ENCODE measurements at regions not wholly inside any gene's neighbourhood (a gene's known extent, or its start where the extent isn't known, plus 50 kb on each side); places are given as distances from the start of the nearest gene placed in this dataset.
A peak's percentile ranks its signal among the peaks of the same experiment; 100 is the strongest.

- no peak for TF ChIP-seq USF1 (IDR thresholded peaks at IDR 0.05)
- peak; percentile 10; the same call in 1 of the 2 replicates for TF ChIP-seq RAD21 (IDR thresholded peaks at IDR 0.05; ENCODE audit: low read depth)
- TF ChIP-seq REST (IDR thresholded peaks at IDR 0.05; ENCODE audit: low read depth) = no peak
- no peak for TF ChIP-seq NFIC (IDR thresholded peaks at IDR 0.05)
- TF ChIP-seq TEAD4 (IDR thresholded peaks at IDR 0.05) = no peak
- no peak for TF ChIP-seq CEBPB (IDR thresholded peaks at IDR 0.05)
- TF ChIP-seq CREB1 (IDR thresholded peaks at IDR 0.05; ENCODE audit: low read depth) = no peak
- TF ChIP-seq ZBTB7A (IDR thresholded peaks at IDR 0.05; ENCODE audit: low read depth) = no peak
- TF ChIP-seq MAX (IDR thresholded peaks at IDR 0.05) = no peak
- TF ChIP-seq EGR1 (IDR thresholded peaks at IDR 0.05) = no peak
- no peak for TF ChIP-seq TAF1 (IDR thresholded peaks at IDR 0.05; ENCODE audit: low read depth)
- TF ChIP-seq YY1 (IDR thresholded peaks at IDR 0.05; ENCODE audit: low read depth) = no peak
Observed at GRCh38 chr10:23530079-23530478, 91.2 kb downstream of the OTUD1 start.

All from Ishikawa (cell line).